IMR-90 (cell line): ENCODE measurements at regions not wholly inside any gene's neighbourhood (a gene's known extent, or its start where the extent isn't known, plus 50 kb on each side); places are given as distances from the start of the nearest gene placed in this dataset.

Experiments used
- ATAC-seq: fragments of 200-7000 bp; cut with Tn5 transposase; 2 replicates; pipeline ENCODE4 v1.9.1; 2020; ENCODE audit warnings: low read depth, mild to moderate bottlenecking, moderate library complexity
- BruUV-seq: library from RNA; stranded (reverse); fragments of 400-500 nt; replicated peaks from 2 replicates; lab custom pipeline; 2021; lab: Mats Ljungman, UMichigan
- CTCF ChIA-PET: fragments of 300-600 bp; formaldehyde crosslinking; extraction: SDS; loops from one replicate; lab custom pipeline; 2021; ENCODE audit warnings: antibody characterized with exemption; lab: Yijun Ruan, JAX
- POLR2A ChIA-PET: fragments of 300-600 bp; sonication (Branson Sonifier 250); formaldehyde crosslinking; loops from one replicate; lab custom pipeline; 2022; ENCODE audit warnings: antibody characterized with exemption; ENCODE audit not compliant: unreplicated experiment; lab: Charles Lee
- DNase-seq: peaks from one replicate; pipeline ENCODE4 v3.0.0; 2013
- H2AFZ ChIP-seq: replicated peaks from 2 replicates; pipeline ENCODE3; 2013; ENCODE audit warnings: low read length, mild to moderate bottlenecking; ENCODE audit not compliant: poor library complexity
- H2AK5ac ChIP-seq: 2 replicates; pipeline ENCODE4 v1.6.1; 2013; ENCODE audit warnings: low read depth, low read length, inconsistent platforms
- H2AK9ac ChIP-seq: replicated peaks from 2 replicates; pipeline ENCODE3; 2013; ENCODE audit warnings: mild to moderate bottlenecking, low read depth, low read length, moderate library complexity; ENCODE audit not compliant: poor library complexity
- H2BK120ac ChIP-seq: 2 replicates; pipeline ENCODE4 v1.6.1; 2013; ENCODE audit warnings: low read depth, low read length, inconsistent platforms
- H2BK15ac ChIP-seq: 3 replicates; pipeline ENCODE4 v1.6.1; 2013; ENCODE audit warnings: low read depth, low read length, inconsistent platforms
- H2BK20ac ChIP-seq: 2 replicates; pipeline ENCODE4 v1.6.1; 2013; ENCODE audit warnings: low read depth, mild to moderate bottlenecking, inconsistent platforms, low read length, moderate library complexity
- H2BK5ac ChIP-seq: 2 replicates; pipeline ENCODE4 v1.6.1; 2013; ENCODE audit warnings: mild to moderate bottlenecking, low read depth, low read length, inconsistent platforms; ENCODE audit not compliant: poor library complexity, severe bottlenecking
- H3K14ac ChIP-seq: replicated peaks from 2 replicates; pipeline ENCODE4 v1.6.1; 2013; ENCODE audit warnings: low read depth, low read length, inconsistent platforms
- H3K18ac ChIP-seq: 2 replicates; pipeline ENCODE4 v1.6.1; 2013; ENCODE audit warnings: low read depth, low read length, control low read depth
- H3K23ac ChIP-seq: 2 replicates; pipeline ENCODE4 v1.6.1; 2013; ENCODE audit warnings: low read depth, low read length, inconsistent platforms
- H3K27ac ChIP-seq: 2 replicates; pipeline ENCODE4 v1.5.1; 2013; ENCODE audit warnings: mild to moderate bottlenecking, control low read depth, low read length; ENCODE audit not compliant: insufficient read depth
- H3K27me3 ChIP-seq: 2 replicates; pipeline ENCODE4 v1.6.1; 2013; ENCODE audit warnings: low read length; ENCODE audit not compliant: control insufficient read depth, insufficient read depth
- H3K36me3 ChIP-seq: 2 replicates; pipeline ENCODE4 v1.6.1; 2013; ENCODE audit warnings: low read length, mixed read lengths; ENCODE audit not compliant: control insufficient read depth, insufficient read depth
- H3K4ac ChIP-seq: 2 replicates; pipeline ENCODE4 v1.6.1; 2013; ENCODE audit warnings: low read depth, low read length, inconsistent platforms
- H3K4me1 ChIP-seq: 2 replicates; pipeline ENCODE4 v1.6.1; 2013; ENCODE audit warnings: low read length, mixed read lengths; ENCODE audit not compliant: control insufficient read depth, insufficient read depth
- H3K4me2 ChIP-seq: 2 replicates; pipeline ENCODE4 v1.6.1; 2013; ENCODE audit warnings: low read depth, mild to moderate bottlenecking, control low read depth, low read length, moderate library complexity
- H3K4me3 ChIP-seq: 2 replicates; pipeline ENCODE4 v1.5.1; 2013; ENCODE audit warnings: low read depth, mild to moderate bottlenecking, control low read depth, low read length, moderate library complexity; ENCODE audit not compliant: insufficient read depth
- H3K56ac ChIP-seq: 2 replicates; pipeline ENCODE4 v1.6.1; 2013; ENCODE audit warnings: low read length, inconsistent platforms; ENCODE audit not compliant: insufficient read depth; ENCODE audit errors: extremely low read depth
- H3K79me1 ChIP-seq, 2 experiments: 2 replicates each; pipeline ENCODE4 v1.6.1; 2013; ENCODE audit warnings: low read length in 2 of 2, inconsistent platforms in 1 of 2, low read depth in 1 of 2
- H3K9ac ChIP-seq: 2 replicates; pipeline ENCODE4 v1.6.1; 2013; ENCODE audit warnings: low read depth, low read length, control low read depth
- H3K9me1 ChIP-seq: 2 replicates; pipeline ENCODE4 v1.6.1; 2013; ENCODE audit warnings: low read length, inconsistent platforms; ENCODE audit not compliant: insufficient read depth
- H3K9me3 ChIP-seq: 2 replicates; pipeline ENCODE4 v1.6.1; 2013; ENCODE audit warnings: low read length; ENCODE audit not compliant: control insufficient read depth, insufficient read depth
- H4K20me1 ChIP-seq: 2 replicates; pipeline ENCODE4 v1.6.1; 2013; ENCODE audit warnings: low read length, inconsistent platforms; ENCODE audit not compliant: insufficient read depth
- H4K5ac ChIP-seq: 2 replicates; pipeline ENCODE4 v1.6.1; 2013; ENCODE audit warnings: mild to moderate bottlenecking, low read depth, low read length, control low read depth
- H4K8ac ChIP-seq, 2 experiments: 2 replicates each; pipeline ENCODE4 v1.6.1; 2013; ENCODE audit warnings: low read depth in 2 of 2, low read length in 2 of 2, control low read depth in 1 of 2, inconsistent platforms in 1 of 2
- H4K91ac ChIP-seq: 2 replicates; pipeline ENCODE4 v1.6.1; 2013; ENCODE audit warnings: low read depth, low read length, inconsistent platforms; ENCODE audit not compliant: insufficient read depth
- MAFK ChIP-seq: IDR thresholded peaks from 2 replicates; pipeline ENCODE4 v1.6.1; 2012; ENCODE audit warnings: low read depth, low read length, improper control_type of control experiment
- MXI1 ChIP-seq: IDR thresholded peaks from 2 replicates; pipeline ENCODE4 v1.6.1; 2012; ENCODE audit warnings: low read depth, mild to moderate bottlenecking, low read length, moderate library complexity, borderline replicate concordance
- WGBS, 2 experiments: methylation state at CpG; one replicate each; pipeline versions ENCODE4 v1.1.5 to v1.1.7; 2013; ENCODE audit warnings: missing lambda C conversion rate in 2 of 2; ENCODE audit not compliant: insufficient read length in 1 of 2; ENCODE audit errors: extremely low coverage in 2 of 2; 5-methylcytosine and 5-hydroxymethylcytosine counted together
- dilution Hi-C: fragments of 300-500 bp; cut with HindIII; formaldehyde crosslinking; loops from one replicate; pipeline ENCODE4 v1.14.3; 2018; ENCODE audit warnings: low sequenced_read_pairs; ENCODE audit not compliant: unreplicated experiment
- in situ Hi-C: fragments of 300-500 bp; cut with MboI; formaldehyde crosslinking; loops from 3 replicates; pipeline ENCODE4 v1.14.3; 2019; ENCODE audit warnings: low sequenced_read_pairs, inconsistent platforms, mixed read lengths
- intact Hi-C: fragments of 100-400 bp; cut with micrococcal nuclease; formaldehyde crosslinking; loops from 2 replicates; pipeline ENCODE4 v1.10.0; 2022

GRCh38 chr15:95044745-95045417 lies 813.5 kb downstream of the MCTP2 start:
- Histone ChIP-seq H3K4me3 (no peak overlapping the region), H2BK15ac (no peak overlapping the region), H3K4ac (no peak overlapping the region), H3K9me3 (no peaks in the 10 kb centered on the region), H3K18ac (no peak overlapping the region), H4K8ac (no peak overlapping the region), H2BK120ac (no peak overlapping the region), H3K27me3 (no peaks in the 10 kb centered on the region), H3K56ac (no peak overlapping the region), H4K5ac (no peak overlapping the region), H3K9me1 (no peaks in the 10 kb centered on the region), H2AFZ (no peak overlapping the region), H2AK9ac (no peak overlapping the region), H3K27ac (no peak overlapping the region), H2BK20ac (no peak overlapping the region), H4K20me1 (no peaks in the 10 kb centered on the region), H3K4me2 (no peak overlapping the region), H3K4me1 (no peaks in the 10 kb centered on the region), H3K14ac (no peak overlapping the region), H3K23ac (no peak overlapping the region), H3K36me3 (no peaks in the 10 kb centered on the region), H3K79me1 (no peaks in the 10 kb centered on the region), H4K91ac (no peak overlapping the region), H2AK5ac (no peak overlapping the region), H2BK5ac (no peak overlapping the region), H3K9ac (no peak overlapping the region)
- dilution Hi-C loops = no loop called here
- CTCF ChIA-PET = no interaction called here
- TF ChIP-seq MAFK (peak; percentile 62), MXI1 (no peak)
- WGBS, 2 experiments = no CpG with 5 or more reads among the region's 8 CpGs
- in situ Hi-C loops = no loop called here
- intact Hi-C loops = loop anchor here (5.0 kb wide), 1 partner anchor 192 kb away; no protein-coding TSS in a partner anchor
- ATAC-seq = no peak
- BruUV-seq = no TSS peak
- DNase-seq = no peak
- POLR2A ChIA-PET = no interaction called here
